GM12874 (cell line): ENCODE measurements at regions not wholly inside any gene's neighbourhood (a gene's known extent, or its start where the extent isn't known, plus 50 kb on each side); places are given as distances from the start of the nearest gene placed in this dataset.

Experiments used
- TF ChIP-seq, protein P1 (sequence below): IDR thresholded peaks from 2 replicates; pipeline ENCODE4 v1.5.1; 2011; ENCODE audit warnings: low read depth, mild to moderate bottlenecking, control low read depth, low read length, moderate library complexity; ENCODE audit not compliant: insufficient read depth

DNA sequence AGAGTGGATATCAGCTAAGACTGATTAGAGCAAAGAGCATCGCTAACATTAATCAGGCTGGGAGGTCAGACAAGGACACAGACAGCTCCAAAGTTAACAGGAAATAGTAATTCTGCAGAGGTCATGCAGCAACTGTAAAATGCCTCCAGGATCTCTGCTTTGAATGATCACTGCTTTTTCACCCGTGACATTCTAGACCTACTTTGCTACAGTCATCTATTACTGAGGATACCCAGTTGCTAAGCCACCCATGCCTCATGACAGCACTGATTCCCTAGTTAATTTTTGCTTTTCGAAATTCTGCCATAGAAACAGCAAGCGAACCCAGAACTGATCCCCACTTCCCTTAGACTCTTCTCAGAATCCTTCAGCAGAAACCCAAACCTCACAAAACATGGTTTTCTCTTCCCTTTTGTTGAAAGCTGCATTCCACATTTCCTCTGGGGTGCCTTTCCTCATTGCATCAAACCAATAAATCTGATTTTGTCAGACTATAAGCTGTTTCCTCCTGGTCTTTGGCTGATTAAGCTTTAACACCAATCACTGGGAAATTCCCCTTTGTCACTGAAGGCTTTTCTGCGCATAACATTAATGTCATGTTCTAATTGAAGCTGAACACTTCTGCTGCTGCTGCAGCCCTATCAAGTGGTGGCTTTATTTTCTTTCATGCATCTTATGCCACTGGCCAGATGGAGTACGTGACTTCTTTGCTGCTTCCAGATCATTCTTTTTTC is 201.1 kb upstream of the CHD1 start:
- TF ChIP-seq, protein P1, sequence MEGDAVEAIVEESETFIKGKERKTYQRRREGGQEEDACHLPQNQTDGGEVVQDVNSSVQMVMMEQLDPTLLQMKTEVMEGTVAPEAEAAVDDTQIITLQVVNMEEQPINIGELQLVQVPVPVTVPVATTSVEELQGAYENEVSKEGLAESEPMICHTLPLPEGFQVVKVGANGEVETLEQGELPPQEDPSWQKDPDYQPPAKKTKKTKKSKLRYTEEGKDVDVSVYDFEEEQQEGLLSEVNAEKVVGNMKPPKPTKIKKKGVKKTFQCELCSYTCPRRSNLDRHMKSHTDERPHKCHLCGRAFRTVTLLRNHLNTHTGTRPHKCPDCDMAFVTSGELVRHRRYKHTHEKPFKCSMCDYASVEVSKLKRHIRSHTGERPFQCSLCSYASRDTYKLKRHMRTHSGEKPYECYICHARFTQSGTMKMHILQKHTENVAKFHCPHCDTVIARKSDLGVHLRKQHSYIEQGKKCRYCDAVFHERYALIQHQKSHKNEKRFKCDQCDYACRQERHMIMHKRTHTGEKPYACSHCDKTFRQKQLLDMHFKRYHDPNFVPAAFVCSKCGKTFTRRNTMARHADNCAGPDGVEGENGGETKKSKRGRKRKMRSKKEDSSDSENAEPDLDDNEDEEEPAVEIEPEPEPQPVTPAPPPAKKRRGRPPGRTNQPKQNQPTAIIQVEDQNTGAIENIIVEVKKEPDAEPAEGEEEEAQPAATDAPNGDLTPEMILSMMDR: no peak

DNA sequence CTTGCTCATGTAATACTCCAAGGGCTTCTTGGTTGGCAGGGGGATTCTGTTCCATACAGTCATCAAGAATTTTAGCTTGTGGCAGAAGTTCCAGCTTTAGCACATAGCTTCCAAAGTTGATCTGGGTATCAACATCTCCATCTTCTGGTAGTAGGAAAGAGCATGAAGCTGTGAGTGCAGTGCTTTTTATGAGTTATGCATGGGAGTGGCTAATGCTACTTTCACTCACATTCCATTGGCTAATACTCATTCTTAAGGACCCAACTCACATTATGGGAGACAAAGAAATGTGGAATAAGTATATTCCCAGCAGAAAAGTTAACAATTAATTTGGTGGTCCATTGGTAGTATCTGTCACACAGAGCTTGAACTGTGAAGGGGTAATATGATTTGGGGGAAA is 194.2 kb upstream of the CHD1 start:
- TF ChIP-seq, protein P1: no peak

DNA sequence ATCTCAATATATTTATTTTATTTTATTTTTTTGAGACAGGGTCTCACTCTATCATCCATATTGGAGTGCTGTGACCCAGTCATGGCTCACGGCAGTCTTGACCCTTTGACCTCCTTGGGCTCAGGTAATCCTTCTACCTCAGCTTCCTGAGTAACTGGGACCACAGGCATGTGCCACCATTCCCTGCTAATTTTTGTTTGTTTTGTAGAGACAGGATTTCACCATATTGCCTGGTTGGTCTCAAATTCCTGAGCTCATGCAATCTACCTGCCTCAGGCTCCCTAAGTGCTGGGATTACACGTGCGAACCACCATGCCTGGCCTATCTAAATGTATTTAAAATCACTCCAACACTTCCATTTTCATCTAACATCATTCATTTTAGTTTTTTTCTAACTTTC is 190.5 kb upstream of the CHD1 start:
- TF ChIP-seq, protein P1: no peak

DNA sequence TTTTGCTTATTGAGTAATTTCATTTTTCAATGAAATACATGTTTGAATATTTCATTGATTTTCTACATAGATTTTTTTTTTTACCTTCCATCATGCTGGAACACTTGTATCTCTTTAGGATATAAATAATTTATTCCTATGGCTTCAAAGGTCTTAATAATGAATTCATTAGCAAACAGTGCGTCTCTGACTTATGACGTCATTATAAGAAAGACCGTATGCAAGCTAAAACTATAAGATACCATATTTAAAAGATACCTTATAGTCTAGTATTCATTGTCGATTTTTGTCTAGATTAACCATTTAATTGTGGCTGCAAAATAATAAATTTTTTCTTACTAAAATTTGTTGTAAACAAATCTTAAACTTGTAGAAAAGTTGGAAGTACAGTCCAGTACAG is 187.7 kb upstream of the CHD1 start:
- TF ChIP-seq, protein P1: no peak

DNA sequence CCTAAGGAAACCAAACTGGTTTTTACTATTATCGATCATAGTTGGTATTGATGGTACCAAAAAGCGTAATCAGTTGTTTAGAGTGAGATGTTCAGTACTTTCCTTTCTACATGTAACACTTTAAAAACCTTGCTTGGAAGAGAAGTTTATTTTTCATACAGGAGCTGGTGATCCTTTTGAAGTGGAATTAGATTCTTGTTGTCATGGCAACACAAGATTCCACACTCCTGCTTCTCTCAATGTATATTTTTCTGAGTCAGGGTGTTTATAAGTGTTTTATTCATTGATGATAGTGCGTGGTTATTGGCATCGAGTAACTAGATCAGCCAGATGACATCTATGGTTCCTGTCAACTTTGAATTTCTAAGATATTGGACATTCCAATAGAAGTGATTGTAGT is 181.1 kb upstream of the CHD1 start:
- TF ChIP-seq, protein P1: no peak

DNA sequence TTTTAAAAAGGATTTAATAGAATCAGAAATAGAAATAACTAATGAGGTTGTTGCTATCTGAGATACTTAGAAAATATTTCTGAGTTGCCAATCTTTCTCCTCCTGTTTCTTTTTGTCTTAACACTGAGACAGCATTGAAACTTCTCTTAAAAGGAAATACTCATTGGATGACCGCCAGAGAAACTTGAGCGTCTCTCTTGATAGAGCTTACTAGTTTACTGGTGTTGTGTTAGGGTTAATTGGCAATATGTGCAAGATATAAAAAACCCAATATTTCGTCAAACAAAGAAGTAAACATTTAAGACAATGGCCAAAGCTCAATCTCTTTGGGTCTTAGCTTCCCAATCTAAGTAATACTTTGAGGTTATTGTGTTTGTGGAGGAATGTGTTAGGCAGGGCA is 176.4 kb upstream of the CHD1 start:
- TF ChIP-seq, protein P1: no peak

DNA sequence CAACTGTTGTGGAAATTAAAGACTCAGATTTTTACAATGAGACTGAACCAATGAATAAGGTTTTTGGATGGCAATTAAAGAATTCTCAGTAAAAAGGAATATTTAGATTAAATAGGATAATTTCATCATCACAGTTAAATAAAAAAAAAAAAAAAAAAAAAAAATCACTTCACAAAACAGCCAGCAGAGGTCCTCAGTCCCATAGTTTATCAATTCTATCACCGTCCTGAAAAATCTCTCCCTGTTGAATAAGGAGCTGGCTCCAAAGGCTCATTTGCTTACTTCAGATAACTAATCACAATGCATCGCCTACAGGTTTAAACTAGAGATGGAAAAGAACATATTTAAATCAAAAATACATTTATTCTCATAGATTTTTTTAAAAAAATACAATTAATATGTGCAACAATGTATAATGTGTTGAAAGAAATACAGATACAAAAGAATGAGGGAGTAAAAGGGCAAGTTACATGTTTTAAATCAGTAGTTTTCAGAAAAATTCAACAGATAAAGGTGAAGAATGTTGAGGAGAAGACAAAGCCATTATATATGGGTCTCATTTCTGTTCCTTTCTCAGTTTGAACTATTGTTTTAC is 175.8 kb upstream of the CHD1 start:
- TF ChIP-seq, protein P1: peak; percentile 41; the same call in 1 of the 2 replicates
